HG02571 (cell line): ENCODE measurements at regions not wholly inside any gene's neighbourhood (a gene's known extent, or its start where the extent isn't known, plus 50 kb on each side); places are given as distances from the start of the nearest gene placed in this dataset.
"Not testable (repeated sequence)": the region's sequence is repeated elsewhere in the genome, so short reads cannot be mapped to it uniquely, and the experiment has no call there.

ENCODE experiments used
- ATAC-seq: cut with Tn5 transposase; IDR thresholded peaks from one replicate; pipeline ENCODE4 v1.9.1; 2021; ENCODE audit warnings: mild to moderate bottlenecking, moderate library complexity; ENCODE audit not compliant: unreplicated experiment

DNA sequence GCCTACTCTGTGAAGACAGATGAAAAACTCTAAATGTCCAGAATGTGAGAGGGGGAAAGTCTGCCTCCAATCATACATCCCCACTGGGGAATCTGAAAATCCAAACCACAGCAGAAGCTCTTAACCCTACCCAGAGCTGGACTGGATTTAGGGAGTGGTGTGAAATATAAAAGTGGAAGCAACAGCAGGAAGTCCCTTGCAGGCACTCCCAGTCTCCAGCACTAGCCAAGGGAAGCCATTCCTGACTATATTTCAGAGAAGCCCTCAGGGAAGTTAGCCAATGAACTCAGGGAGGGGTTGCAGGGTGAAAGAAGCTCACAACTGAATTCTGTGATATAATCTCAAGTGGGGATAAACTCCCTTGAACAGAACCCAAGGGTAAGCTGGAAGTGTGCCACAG is 51.5 kb downstream of the CRPPA start:
- no peak for ATAC-seq

DNA sequence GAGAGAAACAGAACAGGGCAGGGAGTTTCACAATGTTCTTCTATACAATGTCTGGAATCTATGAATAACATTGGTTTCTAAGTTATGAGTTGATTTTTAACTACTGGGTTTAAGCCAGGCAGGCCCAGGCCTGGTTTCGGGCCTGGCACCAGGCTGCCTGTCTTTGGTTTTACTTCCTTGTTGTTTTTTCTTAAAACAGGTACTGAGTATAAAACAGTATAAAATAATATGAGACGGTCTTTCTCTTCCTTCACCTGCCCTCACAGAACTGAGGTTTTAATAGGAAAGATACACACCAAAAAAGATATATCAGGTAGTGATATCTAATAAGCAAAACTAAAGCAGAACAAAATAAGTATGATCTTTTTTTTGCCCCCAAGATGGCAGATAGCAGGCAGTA is 52.0 kb downstream of the CRPPA start:
- ATAC-seq = not testable (repeated sequence)

DNA sequence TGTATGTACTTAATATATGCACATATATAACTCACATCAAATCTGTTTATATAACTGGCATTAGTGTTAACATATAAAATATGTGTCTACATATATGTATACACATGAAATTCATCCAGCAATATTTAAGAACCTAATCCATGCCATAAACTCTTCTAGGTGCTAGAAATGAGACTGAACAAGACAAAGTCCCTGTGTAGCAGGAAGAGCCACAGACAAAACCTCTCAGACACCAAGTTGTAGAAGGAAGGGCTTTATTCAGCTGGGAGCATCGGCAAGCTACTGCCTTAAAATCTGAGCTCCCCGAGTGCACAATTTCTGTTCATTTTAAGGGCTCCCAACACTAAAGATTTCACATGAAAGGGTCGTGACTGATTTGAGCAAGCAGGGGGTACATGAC is 52.5 kb downstream of the CRPPA start:
- no peak for ATAC-seq

DNA sequence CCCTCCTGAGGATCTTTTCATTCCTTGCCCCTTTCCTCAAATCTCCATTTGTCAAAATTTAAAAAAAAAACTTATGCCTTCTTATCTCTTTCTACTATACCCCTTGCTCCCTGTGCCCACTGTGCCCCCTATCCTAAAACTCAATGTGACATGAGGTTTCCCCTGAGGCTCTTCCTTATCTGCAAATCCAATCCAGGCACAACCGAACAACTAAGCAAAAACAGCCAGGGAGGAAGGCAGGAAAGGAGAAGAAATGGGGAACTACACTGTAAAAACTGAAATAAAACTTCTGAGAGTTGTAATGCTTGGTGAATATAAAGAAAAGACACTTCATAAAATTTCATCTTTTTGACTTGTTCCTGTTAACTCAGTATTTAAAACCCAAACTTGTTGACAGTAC is 54.2 kb downstream of the CRPPA start:
- no peak for ATAC-seq

DNA sequence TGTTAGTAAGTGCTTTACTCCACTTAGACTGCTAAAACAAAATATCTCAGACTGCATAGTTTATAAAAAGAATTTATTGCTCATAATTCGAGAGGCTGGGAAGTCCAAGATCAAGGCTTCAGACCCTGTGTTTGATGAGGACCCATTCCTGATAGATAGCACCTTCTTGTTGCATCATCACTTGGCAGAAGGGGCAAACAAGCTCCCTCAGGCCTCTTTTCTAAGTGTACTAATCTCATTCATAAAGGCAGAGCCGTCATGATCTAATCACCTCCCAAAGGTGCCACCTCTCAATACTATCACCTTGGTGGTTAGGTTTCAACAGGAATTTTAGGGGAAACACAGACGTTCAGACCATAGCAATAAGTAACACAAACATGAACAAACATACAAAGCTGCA is 55.4 kb downstream of the CRPPA start:
- no peak for ATAC-seq

DNA sequence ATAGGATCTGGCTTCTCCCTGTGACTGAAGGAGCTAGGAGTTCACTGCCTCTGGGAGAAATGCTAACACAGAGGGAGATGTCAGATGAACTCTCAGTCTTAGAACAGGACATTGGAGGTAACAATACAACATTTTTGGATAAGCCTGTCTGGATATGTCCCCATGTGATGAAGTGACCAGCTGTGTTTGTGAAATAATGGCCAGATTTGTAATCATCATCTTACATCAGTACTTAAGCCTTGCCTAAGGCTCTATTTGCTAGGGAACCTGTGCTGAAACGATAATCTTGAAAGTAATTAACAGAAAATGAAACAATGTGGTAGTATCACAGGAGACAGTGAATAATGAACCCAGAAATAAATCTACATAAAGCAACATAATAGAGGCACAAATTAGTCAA is 56.2 kb downstream of the CRPPA start:
- no peak for ATAC-seq

DNA sequence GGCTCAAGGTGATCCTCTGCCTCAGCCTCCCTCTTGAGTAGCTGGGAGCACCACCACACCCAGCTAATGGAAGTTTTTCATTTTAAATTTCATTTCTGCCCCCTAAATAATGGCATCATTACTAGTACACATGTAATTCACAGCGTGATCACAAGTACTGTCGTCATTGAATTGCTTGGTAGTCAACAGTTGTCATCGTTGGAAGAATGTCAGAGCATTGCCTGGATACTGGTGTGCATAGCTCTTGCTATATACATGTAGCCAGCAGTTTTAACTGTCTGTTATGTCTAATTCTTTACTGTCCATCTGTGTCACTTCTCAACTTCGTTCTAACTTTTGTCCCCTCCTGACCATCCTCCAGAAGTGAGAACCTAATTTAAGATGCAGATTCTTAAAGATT is 62.1 kb downstream of the CRPPA start:
- no peak for ATAC-seq

DNA sequence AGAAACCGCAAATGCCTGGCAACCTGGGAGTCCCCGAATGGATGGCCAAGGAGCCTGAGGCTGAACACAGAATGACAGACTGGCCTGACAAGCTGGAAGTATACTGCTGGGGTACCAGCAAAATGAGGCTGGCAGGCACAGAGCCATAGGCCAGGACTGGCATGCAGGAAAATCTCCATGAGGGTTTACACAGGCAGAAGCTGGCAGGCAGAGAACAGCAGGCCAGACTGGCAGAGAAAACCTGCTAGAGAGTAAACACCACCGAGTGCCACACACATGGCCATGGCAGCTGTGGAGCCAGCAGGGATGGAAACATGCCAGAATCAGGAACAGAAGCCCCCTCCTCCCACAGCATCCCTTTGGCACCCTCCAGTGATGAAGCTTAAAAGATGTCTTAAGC is 63.4 kb downstream of the CRPPA start:
- no peak for ATAC-seq

DNA sequence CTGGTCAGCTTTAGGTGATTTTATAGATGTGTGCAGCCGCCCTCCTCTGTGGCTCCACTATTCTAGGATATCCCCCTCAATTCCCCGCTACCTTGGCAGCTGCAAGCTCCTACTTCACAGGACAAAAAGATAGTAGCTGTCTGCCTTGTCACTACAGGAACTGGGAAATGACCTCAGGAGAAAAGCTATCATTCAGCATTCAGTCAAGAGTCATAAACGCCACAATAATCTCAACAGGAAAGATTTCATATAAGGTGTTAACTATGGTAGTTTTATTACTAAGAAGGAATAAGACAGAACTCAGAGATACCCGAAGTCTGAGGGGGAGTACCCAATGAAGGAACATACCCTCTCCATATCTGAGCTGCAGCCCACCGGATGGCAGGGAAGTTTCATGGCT is 63.9 kb downstream of the CRPPA start:
- no peak for ATAC-seq

DNA sequence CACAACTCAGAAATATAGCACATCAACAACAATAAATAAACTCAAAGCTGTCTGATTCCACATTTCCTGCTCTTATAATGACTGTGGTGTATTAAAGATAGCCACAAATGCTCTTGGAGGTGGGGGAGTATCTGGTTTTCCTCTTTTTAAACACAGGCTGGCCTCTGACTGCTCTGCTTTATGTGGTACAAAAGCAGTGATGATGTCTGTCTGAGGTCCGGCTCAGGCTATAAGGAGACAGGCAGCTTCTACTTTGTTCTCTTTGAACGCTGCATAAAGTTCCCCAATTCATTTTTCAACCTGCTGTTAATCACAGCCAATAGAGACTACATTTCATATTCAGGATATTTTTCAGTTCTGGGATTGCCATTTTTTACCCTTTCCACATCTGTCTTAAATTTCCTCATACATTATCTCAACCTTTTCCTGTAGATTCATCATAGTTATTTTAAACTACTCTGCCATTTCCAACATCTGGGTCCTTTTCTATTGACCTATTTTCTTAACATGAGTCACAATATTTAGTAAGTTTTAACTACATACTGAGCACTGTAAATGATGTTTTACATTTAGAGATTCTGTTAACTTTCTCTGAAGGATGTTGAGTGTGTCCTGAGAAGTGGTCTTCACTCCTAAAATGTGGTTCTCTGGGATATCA is 64.9 kb downstream of the CRPPA start:
- no peak for ATAC-seq

DNA sequence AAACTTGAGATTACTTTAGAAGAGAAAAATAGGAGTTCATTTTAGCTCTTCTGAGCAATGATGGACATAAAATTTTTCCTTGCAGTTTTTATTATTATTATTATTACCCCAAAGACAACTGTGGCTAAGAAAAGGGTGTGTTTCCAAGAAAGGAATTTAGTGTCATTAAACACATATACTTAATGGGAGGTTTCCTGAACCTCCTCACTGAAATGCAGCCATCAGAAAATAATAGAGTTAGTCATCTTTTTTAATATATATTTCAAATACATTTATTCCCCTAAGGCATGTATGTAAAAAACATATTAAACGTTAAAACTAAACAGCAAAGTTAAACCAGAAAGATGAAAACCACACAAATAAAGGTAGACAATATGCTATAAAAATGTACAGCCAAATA is 66.8 kb downstream of the CRPPA start:
- ATAC-seq = no peak

DNA sequence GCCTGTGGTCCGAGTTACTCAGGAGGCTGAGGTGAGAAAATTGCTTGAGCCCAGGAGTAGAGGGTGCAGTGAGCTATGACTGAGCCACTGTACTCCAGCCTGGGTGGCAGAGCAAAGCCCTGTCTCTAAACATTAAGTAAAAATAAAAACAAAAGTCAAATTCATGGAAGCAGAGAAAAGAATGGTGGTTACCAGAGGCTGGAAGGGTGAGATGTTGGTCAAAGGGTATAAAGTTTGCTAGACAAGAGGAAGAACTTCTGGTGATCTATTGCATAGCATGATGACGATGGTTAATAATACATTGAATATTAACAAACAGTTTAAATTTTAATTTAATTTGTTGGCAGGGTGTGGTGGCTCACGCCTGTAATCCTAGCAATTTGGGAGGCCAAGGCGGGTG is 68.1 kb downstream of the CRPPA start:
- ATAC-seq = no peak

DNA sequence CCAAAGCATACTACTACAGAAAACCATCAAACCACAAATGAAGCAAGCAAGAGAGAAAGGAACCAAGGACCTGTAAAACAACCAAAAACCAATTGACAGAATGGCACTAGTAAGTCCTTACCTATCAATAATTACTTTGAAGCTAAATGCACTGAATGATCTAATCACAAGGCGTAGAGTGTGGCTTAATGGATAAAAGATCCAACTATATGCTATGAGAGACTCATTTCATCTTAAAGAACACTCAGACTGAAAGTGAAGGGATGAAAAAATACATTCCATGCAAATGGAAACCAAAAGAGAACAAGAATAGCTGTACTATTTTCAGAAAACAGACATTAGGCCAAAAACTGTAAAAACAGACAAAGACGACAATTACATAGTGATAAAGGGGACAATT is 70.7 kb downstream of the CRPPA start:
- ATAC-seq = no peak

DNA sequence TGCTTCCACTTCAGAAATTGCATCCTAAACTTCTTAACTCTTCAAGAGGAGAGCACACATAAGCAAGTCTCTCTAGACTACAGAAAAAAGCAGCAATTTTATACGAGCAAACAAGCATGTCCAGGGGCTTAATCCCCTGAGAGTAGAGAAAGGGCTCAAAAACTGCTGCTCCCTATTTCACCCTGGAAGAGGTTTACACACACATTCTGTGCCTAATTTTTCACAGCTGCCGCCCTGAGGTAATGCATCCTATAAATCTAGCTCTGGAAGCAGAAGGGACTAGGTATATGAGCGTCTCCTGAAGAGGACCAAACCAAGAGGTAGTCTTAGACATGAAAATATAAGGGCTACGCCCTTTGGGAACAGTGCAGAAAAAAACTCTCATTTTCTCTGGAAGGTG is 73.1 kb downstream of the CRPPA start:
- ATAC-seq = no peak

DNA sequence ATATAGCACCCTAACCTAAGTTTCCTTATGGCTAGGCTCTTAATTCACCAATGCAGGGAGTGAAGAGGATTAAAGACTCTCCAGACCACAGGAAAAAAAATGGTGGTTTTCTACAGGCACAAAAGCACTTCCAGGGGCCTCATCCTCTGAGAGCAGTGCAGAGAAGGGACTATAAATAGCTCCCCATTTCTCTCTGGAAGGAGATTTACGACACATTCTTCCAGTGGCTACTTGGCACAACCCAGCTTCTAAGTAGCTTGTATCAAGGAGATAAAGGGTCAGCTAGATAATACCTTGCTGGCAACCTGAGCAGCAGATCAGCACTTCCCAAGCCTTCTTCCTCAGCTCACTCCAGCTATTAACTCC is 73.5 kb downstream of the CRPPA start:
- ATAC-seq = no peak

DNA sequence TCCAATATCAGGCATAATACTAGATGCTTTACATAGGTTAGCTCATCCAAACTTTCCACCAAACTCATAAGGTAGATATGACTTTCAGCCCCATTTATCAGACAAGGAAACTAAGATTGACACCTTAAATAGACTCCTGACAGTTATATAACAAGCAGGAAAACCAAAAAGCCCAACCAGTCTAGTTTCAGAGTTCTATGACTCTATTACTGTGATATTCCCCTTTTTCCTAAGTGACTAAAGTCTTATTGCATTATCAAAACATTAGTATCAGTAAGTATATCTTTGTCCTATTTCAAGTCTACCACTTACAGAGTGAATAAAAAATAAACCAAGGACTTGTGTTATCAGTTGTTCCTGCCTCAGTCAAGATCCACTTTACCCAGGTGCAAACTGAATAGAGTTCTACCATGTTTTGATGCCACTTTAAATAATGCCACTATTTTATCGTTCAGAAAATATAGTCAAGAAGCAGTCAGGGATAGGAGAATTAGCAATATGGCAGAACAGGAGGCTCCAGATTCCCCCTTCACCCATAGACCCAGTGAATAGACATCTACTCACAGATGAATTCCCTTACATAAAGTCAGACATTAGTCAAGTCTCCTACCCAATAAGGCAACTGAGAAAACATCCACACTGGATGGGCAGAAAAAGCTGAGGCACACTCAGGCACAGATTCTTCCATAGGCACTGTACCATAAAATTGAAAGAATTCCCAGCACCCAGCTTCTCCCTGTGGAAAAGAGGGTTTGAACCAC is 74.1 kb downstream of the CRPPA start:
- ATAC-seq = no peak

DNA sequence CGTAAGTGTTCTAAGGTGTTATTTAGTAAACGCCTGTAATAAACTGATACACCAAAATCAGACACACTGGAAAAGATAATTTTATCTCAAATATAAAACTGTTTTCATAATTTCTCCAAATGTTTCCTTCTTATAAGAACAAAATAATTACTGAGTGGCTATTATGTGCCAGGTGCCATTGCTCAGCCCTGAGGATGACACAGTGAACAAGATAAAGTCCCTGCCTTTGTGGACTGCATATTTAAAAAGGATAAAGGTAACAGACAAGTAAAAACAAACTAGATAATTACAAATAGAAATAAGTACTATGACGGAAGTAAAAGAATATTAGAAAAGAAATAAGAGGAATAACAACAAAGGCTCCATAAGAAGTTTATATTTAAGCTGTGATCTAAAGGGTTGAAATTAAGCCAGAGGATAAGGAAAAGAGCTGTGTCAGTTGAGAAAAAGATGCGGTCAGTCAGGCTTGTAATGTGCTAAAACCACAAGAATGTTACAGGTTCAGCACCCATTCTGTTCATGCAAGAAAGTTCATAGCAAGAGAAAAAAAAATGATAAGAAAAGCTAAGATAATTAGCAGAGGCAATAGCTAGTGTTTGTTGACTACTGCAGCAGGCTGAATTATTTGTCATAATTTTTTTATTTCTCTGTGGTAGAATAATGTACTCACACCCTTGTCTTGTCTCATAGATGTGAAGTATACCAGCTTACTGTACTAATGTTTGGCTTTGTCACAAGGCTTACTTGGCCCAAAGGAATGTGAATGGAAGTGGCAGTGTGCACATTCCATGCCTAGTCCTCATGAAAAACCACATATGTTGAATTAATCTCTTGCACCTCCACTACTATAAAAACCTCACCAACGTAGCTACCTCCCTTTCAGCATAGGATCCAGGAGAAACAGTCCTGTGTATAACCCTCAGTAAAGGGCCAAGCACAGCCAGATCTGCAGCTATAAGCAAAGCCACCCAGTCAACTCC is 75.1 kb downstream of the CRPPA start:
- ATAC-seq = no peak

DNA sequence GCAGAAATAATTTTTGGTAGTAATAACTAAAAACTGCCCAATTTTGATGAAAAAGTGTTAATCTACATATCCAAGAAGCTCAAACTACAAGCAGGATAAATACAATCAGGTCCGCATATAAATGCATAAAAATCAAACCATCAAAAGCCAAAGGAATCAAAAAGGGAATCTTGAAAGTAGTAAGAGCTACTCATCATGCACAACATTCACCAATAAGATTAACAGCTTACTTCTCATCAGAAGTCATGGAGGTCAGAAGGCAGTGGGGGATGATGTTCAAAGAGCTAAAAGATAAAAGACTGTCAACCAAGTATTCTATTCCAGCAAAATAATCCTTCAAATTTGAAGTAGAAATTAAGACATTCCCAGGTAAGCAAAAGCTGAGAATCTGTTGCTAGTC is 76.4 kb downstream of the CRPPA start:
- no peak for ATAC-seq

DNA sequence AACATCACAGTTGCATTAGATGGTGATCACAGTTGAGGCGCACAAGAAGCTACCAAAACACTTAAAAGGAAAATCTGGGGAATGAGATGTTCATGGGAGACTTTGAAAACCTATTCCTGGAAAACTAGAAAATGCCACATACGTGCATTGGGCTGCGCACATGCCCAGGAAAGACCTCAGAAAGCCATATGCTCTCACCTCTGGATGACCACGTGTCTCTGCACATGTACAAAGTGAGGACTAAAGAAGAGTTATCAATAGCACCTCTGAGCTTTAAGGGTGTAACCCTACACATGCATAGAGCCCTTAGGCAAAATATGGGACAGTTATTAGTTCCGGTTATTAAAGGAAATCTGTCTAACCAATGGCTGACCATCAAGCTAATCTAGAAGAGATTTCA is 77.7 kb downstream of the CRPPA start:
- ATAC-seq = no peak

DNA sequence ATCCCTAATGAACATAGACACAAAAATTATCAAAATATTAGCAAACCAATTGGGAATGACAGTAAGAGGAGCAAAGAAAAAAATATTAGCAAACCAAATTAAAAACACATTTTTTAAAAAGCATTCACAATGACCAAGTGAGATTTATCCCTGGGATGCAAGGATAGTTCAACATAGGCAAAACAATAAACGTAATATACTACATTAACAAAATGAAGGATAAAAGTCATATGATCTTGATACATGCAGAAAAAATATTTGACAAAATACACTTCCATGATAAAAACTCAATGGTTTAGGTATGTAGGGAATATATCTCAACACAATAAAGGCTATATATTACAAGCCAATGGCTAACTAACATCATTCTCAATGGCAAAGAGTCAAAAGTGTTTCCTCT is 83.3 kb downstream of the CRPPA start:
- ATAC-seq = no peak

DNA sequence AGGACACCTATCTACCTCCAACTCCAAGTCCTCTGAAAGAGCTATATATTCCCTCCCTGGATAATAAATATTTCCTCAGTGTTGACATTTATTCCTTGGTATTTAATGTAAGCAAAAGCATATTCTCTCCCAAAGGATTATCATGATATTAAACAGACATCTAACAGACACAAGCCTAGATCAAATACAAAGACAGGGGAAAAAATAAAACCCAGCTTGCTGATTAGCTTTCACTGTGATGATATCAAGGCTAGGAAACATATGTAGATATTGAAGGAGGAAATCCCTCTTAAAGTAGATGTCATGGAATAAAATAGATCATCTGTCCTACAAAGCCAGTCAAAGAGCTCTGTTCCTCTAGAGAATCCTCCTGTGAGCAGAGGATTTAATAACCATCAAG is 95.2 kb downstream of the CRPPA start:
- no peak for ATAC-seq

DNA sequence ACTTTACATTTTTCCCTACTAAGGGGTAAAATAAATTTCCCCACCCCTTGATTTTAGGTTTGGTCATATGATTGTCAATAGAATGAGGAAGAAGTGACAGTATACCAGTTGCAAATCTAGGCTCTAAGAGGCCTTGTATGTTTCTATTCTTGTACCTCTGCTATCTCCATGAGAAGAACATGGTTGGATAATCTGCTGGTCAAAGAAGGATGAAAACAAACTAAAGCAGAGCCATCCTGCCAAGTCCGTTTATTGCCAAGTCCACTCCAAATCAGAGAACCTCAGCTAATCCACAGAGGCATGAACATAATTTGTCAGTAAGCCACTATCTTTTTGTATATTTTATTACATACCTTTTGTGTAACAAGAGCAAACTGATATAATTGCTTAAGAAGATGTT is 98.0 kb downstream of the CRPPA start:
- no peak for ATAC-seq
